ENCODE measurements at regions not wholly inside any gene's neighbourhood (a gene's known extent, or its start where the extent isn't known, plus 50 kb on each side); places are given as distances from the start of the nearest gene placed in this dataset.

DNA sequence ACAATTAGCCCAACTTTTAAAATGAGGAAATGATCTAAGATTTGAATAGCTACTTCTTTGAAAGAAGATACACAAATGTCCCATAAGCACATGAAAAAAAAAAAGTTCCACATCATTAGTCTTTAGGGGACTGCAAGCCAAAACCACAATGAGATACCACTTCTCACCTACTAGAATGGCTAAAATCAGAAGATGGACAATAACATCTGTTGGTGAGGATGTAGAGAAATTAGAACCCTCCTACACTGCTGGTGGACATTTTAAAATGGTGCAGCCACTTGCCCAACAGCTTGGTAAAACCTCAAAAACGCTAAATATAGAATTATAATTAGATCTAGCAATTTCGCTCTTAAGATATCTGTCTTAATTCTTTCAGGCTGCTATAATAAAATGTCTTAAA is 77.1 kb downstream of the MEX3B start:
- TF ChIP-seq, protein P1, sequence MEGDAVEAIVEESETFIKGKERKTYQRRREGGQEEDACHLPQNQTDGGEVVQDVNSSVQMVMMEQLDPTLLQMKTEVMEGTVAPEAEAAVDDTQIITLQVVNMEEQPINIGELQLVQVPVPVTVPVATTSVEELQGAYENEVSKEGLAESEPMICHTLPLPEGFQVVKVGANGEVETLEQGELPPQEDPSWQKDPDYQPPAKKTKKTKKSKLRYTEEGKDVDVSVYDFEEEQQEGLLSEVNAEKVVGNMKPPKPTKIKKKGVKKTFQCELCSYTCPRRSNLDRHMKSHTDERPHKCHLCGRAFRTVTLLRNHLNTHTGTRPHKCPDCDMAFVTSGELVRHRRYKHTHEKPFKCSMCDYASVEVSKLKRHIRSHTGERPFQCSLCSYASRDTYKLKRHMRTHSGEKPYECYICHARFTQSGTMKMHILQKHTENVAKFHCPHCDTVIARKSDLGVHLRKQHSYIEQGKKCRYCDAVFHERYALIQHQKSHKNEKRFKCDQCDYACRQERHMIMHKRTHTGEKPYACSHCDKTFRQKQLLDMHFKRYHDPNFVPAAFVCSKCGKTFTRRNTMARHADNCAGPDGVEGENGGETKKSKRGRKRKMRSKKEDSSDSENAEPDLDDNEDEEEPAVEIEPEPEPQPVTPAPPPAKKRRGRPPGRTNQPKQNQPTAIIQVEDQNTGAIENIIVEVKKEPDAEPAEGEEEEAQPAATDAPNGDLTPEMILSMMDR (IDR thresholded peaks at IDR 0.05; ENCODE audit: unreplicated experiment), result no peak
- Mint-ChIP-seq H3K27ac (no peak overlapping the region), H3K4me1 (ENCODE audit: low read depth) (peaks cover 1% of the 10 kb centered on the region), H3K27me3 (no peaks in the 10 kb centered on the region), H3K9me3 (ENCODE audit: low read depth) (peaks cover 9% of the 10 kb centered on the region), H3K4me3 (ENCODE audit: low read depth) (no peak overlapping the region), H3K36me3 (ENCODE audit: insufficient read depth) (peaks cover 15% of the 10 kb centered on the region)
- no peak for DNase-seq (ENCODE audit: low spot score, unreplicated experiment)

DNA sequence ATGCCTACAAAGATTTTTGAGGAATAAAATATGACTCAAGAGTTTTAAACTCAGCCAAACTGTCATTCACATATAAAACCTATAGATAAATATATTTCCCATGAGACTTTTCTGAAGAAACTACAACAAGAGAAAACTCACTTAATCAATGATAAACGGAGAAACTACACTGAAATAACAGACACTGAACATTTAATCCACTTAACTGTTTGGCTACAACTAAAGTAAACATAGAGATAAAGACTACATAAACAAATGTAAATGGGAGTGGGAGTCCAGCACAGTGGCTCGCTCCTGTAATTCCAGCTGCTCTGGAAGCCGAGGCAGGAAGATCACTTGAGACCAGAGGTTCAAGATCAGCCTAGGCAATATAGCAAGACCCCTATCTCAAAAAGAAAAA is 79.2 kb downstream of the MEX3B start:
- no peak for DNase-seq (ENCODE audit: low spot score, unreplicated experiment)
- H3K36me3 Mint-ChIP-seq (ENCODE audit: insufficient read depth), result peaks cover 19% of the 10 kb centered on the region
- no peak overlapping the region for H3K4me3 Mint-ChIP-seq (ENCODE audit: low read depth)
- peaks cover 1% of the 10 kb centered on the region for H3K4me1 Mint-ChIP-seq (ENCODE audit: low read depth)
- H3K27ac Mint-ChIP-seq, result no peak overlapping the region
- no peaks in the 10 kb centered on the region for H3K27me3 Mint-ChIP-seq
- H3K9me3 Mint-ChIP-seq (ENCODE audit: low read depth), result peaks cover 9% of the 10 kb centered on the region
- TF ChIP-seq, protein P1 (IDR thresholded peaks at IDR 0.05; ENCODE audit: unreplicated experiment), result no peak

DNA sequence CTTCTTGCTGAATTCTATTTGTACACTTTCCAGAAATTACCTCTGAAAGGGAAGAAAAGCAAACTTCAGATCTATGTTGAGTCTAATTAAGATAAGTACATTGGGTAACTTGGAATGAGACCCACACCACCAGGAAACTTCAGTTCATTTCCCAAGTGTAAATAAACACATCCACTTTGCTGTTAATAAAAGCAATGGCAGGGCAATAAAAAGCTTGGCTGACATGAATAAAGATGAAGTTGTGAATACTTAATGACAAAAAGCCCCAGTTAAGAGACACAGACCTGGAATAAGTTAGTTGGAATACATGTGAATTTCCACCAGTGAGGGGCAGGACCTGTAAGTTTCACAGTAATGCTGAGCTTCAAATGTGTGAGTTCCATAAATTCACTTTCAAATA is 83.3 kb downstream of the MEX3B start:
- Mint-ChIP-seq H3K4me1 (ENCODE audit: low read depth) (peaks cover 1% of the 10 kb centered on the region), H3K36me3 (ENCODE audit: insufficient read depth) (peaks cover 19% of the 10 kb centered on the region), H3K27ac (no peak overlapping the region), H3K27me3 (no peaks in the 10 kb centered on the region), H3K9me3 (ENCODE audit: low read depth) (peaks cover 9% of the 10 kb centered on the region), H3K4me3 (ENCODE audit: low read depth) (no peak overlapping the region)
- no peak for DNase-seq (ENCODE audit: low spot score, unreplicated experiment)
- TF ChIP-seq, protein P1 (IDR thresholded peaks at IDR 0.05; ENCODE audit: unreplicated experiment), result no peak

DNA sequence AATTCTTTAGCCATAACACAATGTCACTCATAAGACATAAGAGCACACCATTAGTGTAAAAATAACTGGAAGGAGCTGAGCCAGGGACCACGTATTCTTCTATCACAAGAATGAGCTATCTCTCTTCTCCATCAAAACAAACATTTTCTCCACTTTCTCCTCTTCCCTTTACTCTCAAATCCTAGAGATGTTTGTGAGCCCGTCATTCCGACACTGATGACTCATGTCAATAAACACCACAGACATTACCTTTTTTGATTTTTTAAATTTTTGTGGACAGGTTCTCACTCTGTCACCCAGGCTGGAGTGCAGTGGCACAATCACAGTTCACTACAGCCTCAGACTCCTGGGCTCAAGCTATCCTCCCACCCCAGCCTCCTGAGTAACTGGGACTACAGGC is 86.6 kb downstream of the MEX3B start:
- Mint-ChIP-seq H3K27me3 (no peaks in the 10 kb centered on the region), H3K9me3 (ENCODE audit: low read depth) (no peaks in the 10 kb centered on the region)

DNA sequence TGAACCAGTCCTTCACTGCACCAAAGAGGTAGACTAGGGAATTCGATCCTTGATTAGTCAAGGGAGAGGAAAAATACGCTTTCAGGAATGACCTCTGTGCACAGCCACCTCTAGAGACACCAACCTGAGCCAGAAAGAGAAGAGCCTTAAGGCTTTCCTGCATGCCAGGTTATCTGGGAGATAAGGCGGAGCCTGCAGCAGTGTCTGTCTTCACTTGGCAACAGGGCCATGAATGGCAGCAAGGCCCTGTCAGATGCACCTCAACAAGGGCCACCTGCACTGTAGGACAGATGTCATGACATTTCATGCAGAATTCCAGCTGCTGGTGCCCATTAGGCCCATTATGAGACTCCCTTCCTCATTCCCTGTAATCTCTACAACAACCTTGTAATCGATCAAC is 88.1 kb downstream of the MEX3B start:
- H3K27me3 Mint-ChIP-seq, result no peaks in the 10 kb centered on the region
- no peak overlapping the region for H3K27ac Mint-ChIP-seq
- H3K9me3 Mint-ChIP-seq (ENCODE audit: low read depth), result no peaks in the 10 kb centered on the region
- peaks cover 3% of the 10 kb centered on the region for H3K36me3 Mint-ChIP-seq (ENCODE audit: insufficient read depth)
- TF ChIP-seq, protein P1 (IDR thresholded peaks at IDR 0.05; ENCODE audit: unreplicated experiment), result no peak
- H3K4me3 Mint-ChIP-seq (ENCODE audit: low read depth), result no peak overlapping the region
- DNase-seq (ENCODE audit: low spot score, unreplicated experiment), result no peak
- no peaks in the 10 kb centered on the region for H3K4me1 Mint-ChIP-seq (ENCODE audit: low read depth)

More for the DNA sequence above, 86.6 kb downstream of the MEX3B start:
- H3K27ac Mint-ChIP-seq, result no peak overlapping the region
- H3K4me3 Mint-ChIP-seq (ENCODE audit: low read depth), result no peak overlapping the region
- no peaks in the 10 kb centered on the region for H3K4me1 Mint-ChIP-seq (ENCODE audit: low read depth)
- peaks cover 7% of the 10 kb centered on the region for H3K36me3 Mint-ChIP-seq (ENCODE audit: insufficient read depth)
- no peak for DNase-seq (ENCODE audit: low spot score, unreplicated experiment)
- TF ChIP-seq, protein P1 (IDR thresholded peaks at IDR 0.05; ENCODE audit: unreplicated experiment), result no peak
